Panc1 (cell line): ENCODE measurements at regions not wholly inside any gene's neighbourhood (a gene's known extent, or its start where the extent isn't known, plus 50 kb on each side); places are given as distances from the start of the nearest gene placed in this dataset.

ENCODE experiments used
- ATAC-seq: fragments of 200-7000 bp; cut with Tn5 transposase; 2 replicates; pipeline ENCODE4 v1.9.1; 2020; ENCODE audit warnings: mild to moderate bottlenecking, moderate library complexity
- BruUV-seq: library from RNA; stranded (reverse); fragments of 400-500 nt; replicated peaks from 2 replicates; lab custom pipeline; 2021; lab: Mats Ljungman, UMichigan
- CTCF ChIA-PET: fragments of 300-600 bp; sonication (Branson Sonifier 250); formaldehyde crosslinking; loops from one replicate; lab custom pipeline; 2022; ENCODE audit warnings: antibody characterized with exemption; lab: Charles Lee
- POLR2A ChIA-PET: fragments of 300-600 bp; sonication (Branson Sonifier 250); formaldehyde crosslinking; loops from one replicate; lab custom pipeline; 2022; ENCODE audit warnings: antibody characterized with exemption; lab: Charles Lee
- DNase-seq: peaks from one replicate; pipeline ENCODE4 v3.0.0-alpha.2; 2010; ENCODE audit warnings: low read depth, low spot score
- H3K27ac ChIP-seq: 2 replicates; pipeline ENCODE4 v1.5.1; 2011; ENCODE audit warnings: mild to moderate bottlenecking, low read length, inconsistent platforms
- H3K27me3 ChIP-seq: fragments of 200-500 bp; sonication (Bioruptor generic); 2 replicates; pipeline ENCODE4 v1.6.0; 2014; ENCODE audit warnings: low read length, inconsistent platforms; ENCODE audit not compliant: control insufficient read depth, insufficient read depth
- H3K36me3 ChIP-seq: fragments of 200-500 bp; sonication (Bioruptor generic); 2 replicates; pipeline ENCODE4 v1.5.1; 2014; ENCODE audit warnings: inconsistent platforms, mild to moderate bottlenecking, low read length, moderate library complexity; ENCODE audit not compliant: control insufficient read depth, insufficient read depth
- H3K4me1 ChIP-seq: 2 replicates; pipeline ENCODE4 v1.5.1; 2011; ENCODE audit warnings: inconsistent platforms, mild to moderate bottlenecking, low read length, moderate library complexity; ENCODE audit not compliant: control insufficient read depth, insufficient read depth
- H3K4me3 ChIP-seq, 2 experiments: 2 replicates each; pipeline ENCODE4 v1.5.1; 2011 to 2012; ENCODE audit warnings: low read depth in 2 of 2, low read length in 2 of 2, mild to moderate bottlenecking in 2 of 2, inconsistent platforms in 1 of 2, moderate library complexity in 1 of 2
- H3K9me3 ChIP-seq: fragments of 200-500 bp; sonication (Bioruptor generic); 2 replicates; pipeline ENCODE4 v1.5.1; 2014; ENCODE audit warnings: low read depth, mild to moderate bottlenecking, inconsistent platforms, low read length, moderate library complexity; ENCODE audit not compliant: control insufficient read depth, insufficient read depth
- CTCF ChIP-seq: fragments of 450-650 bp; IDR thresholded peaks from 2 replicates; pipeline ENCODE4 v1.5.1; 2017; ENCODE audit warnings: mild to moderate bottlenecking
- POLR2AphosphoS5 ChIP-seq: IDR thresholded peaks from 2 replicates; pipeline ENCODE4 v1.6.1; 2012; ENCODE audit warnings: mild to moderate bottlenecking, low read depth, low read length, moderate library complexity
- REST ChIP-seq, 2 experiments: IDR thresholded peaks; 2 replicates each; pipeline ENCODE4 v1.6.1; 2011 to 2012; ENCODE audit warnings: low read depth in 2 of 2, control low read depth in 1 of 2, low read length in 1 of 2, mild to moderate bottlenecking in 1 of 2, moderate library complexity in 1 of 2; ENCODE audit not compliant: insufficient read depth in 1 of 2
- SIN3A ChIP-seq: IDR thresholded peaks from 2 replicates; pipeline ENCODE4 v1.6.1; 2012; ENCODE audit warnings: low read depth, mild to moderate bottlenecking, low read length, moderate library complexity, borderline replicate concordance; ENCODE audit not compliant: insufficient read depth
- TCF7L2 ChIP-seq: IDR thresholded peaks from 2 replicates; pipeline ENCODE4 v1.6.1; 2011; ENCODE audit warnings: mild to moderate bottlenecking, low read depth, low read length, inconsistent platforms
- in situ Hi-C: cut with HindIII; loops from 2 replicates; pipeline ENCODE4 v1.10.0; 2016; ENCODE audit warnings: low sequenced_read_pairs, low pct_unique_long_range_greater_than_20kb
- intact Hi-C: fragments of 100-400 bp; cut with micrococcal nuclease; formaldehyde crosslinking; loops from one replicate; pipeline ENCODE4 v1.10.0; 2022; ENCODE audit not compliant: unreplicated experiment

GRCh38 chr3:156017352-156018030, 102.9 kb upstream of the KCNAB1 start:
- TF ChIP-seq CTCF (no peak), TCF7L2 (no peak), REST (IDR thresholded peaks at IDR 0.05; ENCODE audit: insufficient read depth in 1 of 2, low read depth in 2 of 2, low read length in 1 of 2) (no peak), SIN3A (no peak), POLR2AphosphoS5 (no peak)
- no peak for DNase-seq
- H3K27ac ChIP-seq, result no peak overlapping the region

GRCh38 chr3:156024904-156025533, 95.4 kb upstream of the KCNAB1 start:
- POLR2A ChIA-PET, result no interaction called here
- Histone ChIP-seq H3K9me3 (no peaks in the 10 kb centered on the region), H3K27ac (no peak overlapping the region), H3K36me3 (no peaks in the 10 kb centered on the region), H3K27me3 (peaks cover 23% of the 10 kb centered on the region), H3K4me3 (no peak overlapping the region), H3K4me1 (no peaks in the 10 kb centered on the region)
- intact Hi-C loops (no loop called here), in situ Hi-C loops (no loop called here)
- TF ChIP-seq TCF7L2, result no peak
- no peak for TF ChIP-seq REST (IDR thresholded peaks at IDR 0.05; ENCODE audit: insufficient read depth in 1 of 2, low read depth in 2 of 2, low read length in 1 of 2)
- no peak for TF ChIP-seq POLR2AphosphoS5
- no peak for TF ChIP-seq SIN3A
- TF ChIP-seq CTCF, result no peak
- no TSS peak for BruUV-seq
- ATAC-seq (no peak), DNase-seq (no peak)
- CTCF ChIA-PET, result no interaction called here

More at GRCh38 chr3:156017352-156018030, 102.9 kb upstream of the KCNAB1 start:
- intact Hi-C loops, result no loop called here
- no peaks in the 10 kb centered on the region for H3K4me1 ChIP-seq
- in situ Hi-C loops, result no loop called here
- no peak overlapping the region for H3K4me3 ChIP-seq
- ChIA-PET CTCF (interaction anchor here (1.2 kb wide), 1 partner anchor 22 kb away, joined by 3 read pairs; no protein-coding TSS in a partner anchor), POLR2A (no interaction called here)
- H3K9me3 ChIP-seq, result no peaks in the 10 kb centered on the region
- no TSS peak for BruUV-seq
- no peak for ATAC-seq
- no peaks in the 10 kb centered on the region for H3K36me3 ChIP-seq
- peaks cover 7% of the 10 kb centered on the region; the same call in 1 of the 2 replicates for H3K27me3 ChIP-seq
